SU-DHL-6 (cell line): ENCODE measurements at regions not wholly inside any gene's neighbourhood (a gene's known extent, or its start where the extent isn't known, plus 50 kb on each side); places are given as distances from the start of the nearest gene placed in this dataset.

Experiments used
- H2AFZ ChIP-seq: fragments of 200-600 bp; sonication (generic); 2 replicates; pipeline ENCODE4 v1.6.1; 2014; ENCODE audit warnings: low read depth, mild to moderate bottlenecking, moderate library complexity, mixed read lengths, antibody characterized with exemption, low read length; ENCODE audit not compliant: severe bottlenecking
- H3F3A ChIP-seq: fragments of 200-600 bp; shearing (Covaris generic); 2 replicates; pipeline ENCODE4 v1.6.0; 2016; ENCODE audit warnings: antibody characterized with exemption, mild to moderate bottlenecking; ENCODE audit not compliant: insufficient read depth
- H3K27ac ChIP-seq: fragments of 200-600 bp; sonication (generic); 2 replicates; pipeline ENCODE4 v1.5.1; 2016; ENCODE audit warnings: low read depth, mild to moderate bottlenecking, low read length, moderate library complexity, mixed read lengths
- H3K27me3 ChIP-seq: fragments of 200-600 bp; sonication (generic), shearing (Covaris generic); 2 replicates; pipeline ENCODE4 v1.6.0; 2014; ENCODE audit warnings: mild to moderate bottlenecking, low read length
- H3K36me3 ChIP-seq: fragments of 200-600 bp; sonication (generic); 2 replicates; pipeline ENCODE4 v1.6.1; 2014; ENCODE audit warnings: mild to moderate bottlenecking, low read length, mixed read lengths
- H3K4me2 ChIP-seq: fragments of 300-600, 200-600 bp; shearing (Covaris generic), sonication (generic); 2 replicates; pipeline ENCODE4 v1.6.0; 2014; ENCODE audit warnings: low read length, low read depth, mild to moderate bottlenecking; ENCODE audit not compliant: poor library complexity, severe bottlenecking
- H3K4me3 ChIP-seq: fragments of 200-600 bp; sonication (generic); 2 replicates; pipeline ENCODE4 v1.5.1; 2014; ENCODE audit warnings: antibody characterized with exemption, low read length, mild to moderate bottlenecking, mixed read lengths; ENCODE audit not compliant: insufficient read depth, poor library complexity, severe bottlenecking
- H3K79me2 ChIP-seq: fragments of 200-600 bp; sonication (generic); 2 replicates; pipeline ENCODE4 v1.6.1; 2014; ENCODE audit warnings: mild to moderate bottlenecking, low read length, moderate library complexity; ENCODE audit not compliant: insufficient read depth
- H3K9ac ChIP-seq: fragments of 200-600 bp; sonication (generic); 2 replicates; pipeline ENCODE4 v1.7.0; 2014; ENCODE audit warnings: mild to moderate bottlenecking, low read length
- H3K9me2 ChIP-seq: fragments of 200-600 bp; sonication (generic); replicated peaks from 2 replicates; pipeline ENCODE4 v1.6.1; 2014; ENCODE audit warnings: low read length; ENCODE audit not compliant: insufficient read depth
- H3K9me3 ChIP-seq: fragments of 200-600 bp; sonication (generic); 2 replicates; pipeline ENCODE4 v1.6.1; 2014; ENCODE audit warnings: low read length, mixed read lengths; ENCODE audit not compliant: insufficient read depth
- H4K20me1 ChIP-seq: fragments of 200-600 bp; sonication (generic); 2 replicates; pipeline ENCODE4 v1.6.1; 2014; ENCODE audit warnings: low read depth, mild to moderate bottlenecking, antibody characterized with exemption, low read length, moderate library complexity, mixed read lengths
- CTCF ChIP-seq: fragments of 200-600 bp; sonication (generic); IDR thresholded peaks from one replicate; pipeline ENCODE4 v1.5.1; 2017; ENCODE audit warnings: antibody characterized with exemption, mild to moderate bottlenecking, low read length, moderate library complexity; ENCODE audit not compliant: insufficient read depth, poor library complexity, severe bottlenecking
- EZH2phosphoT487 ChIP-seq: fragments of 200-600 bp; sonication (generic), shearing (Covaris generic); conservative IDR thresholded peaks from 2 replicates; pipeline ENCODE4 v1.6.1; 2018; ENCODE audit warnings: mild to moderate bottlenecking, antibody characterized with exemption, low read length, moderate library complexity, mixed read lengths

GRCh38 chr17:45690625-45691275 is 93.4 kb upstream of the CRHR1 start:
- Histone ChIP-seq H3K27ac (no peak overlapping the region), H3K9me3 (no peaks in the 10 kb centered on the region), H3F3A (no peaks in the 10 kb centered on the region), H3K79me2 (no peaks in the 10 kb centered on the region), H3K36me3 (no peaks in the 10 kb centered on the region), H3K4me3 (no peak overlapping the region), H3K4me2 (no peak overlapping the region), H3K9me2 (no peaks in the 10 kb centered on the region), H2AFZ (no peak overlapping the region), H4K20me1 (no peaks in the 10 kb centered on the region), H3K9ac (no peak overlapping the region), H3K27me3 (no peaks in the 10 kb centered on the region)
- no peak for TF ChIP-seq EZH2phosphoT487
- TF ChIP-seq CTCF: no peak

- Histone ChIP-seq H3K79me2 (no peaks in the 10 kb centered on the region), H3K4me2 (no peak overlapping the region), H3K36me3 (no peaks in the 10 kb centered on the region), H3K27ac (no peak overlapping the region), H3K9ac (no peak overlapping the region), H2AFZ (no peak overlapping the region), H3K27me3 (no peaks in the 10 kb centered on the region), H3K9me2 (no peaks in the 10 kb centered on the region), H3K4me3 (no peak overlapping the region), H3F3A (no peaks in the 10 kb centered on the region), H4K20me1 (no peaks in the 10 kb centered on the region), H3K9me3 (no peaks in the 10 kb centered on the region)
- no peak for TF ChIP-seq EZH2phosphoT487
- no peak for TF ChIP-seq CTCF
Measured at GRCh38 chr17:45692661-45693060, 91.5 kb upstream of the CRHR1 start.

GRCh38 chr17:45693792-45694191 is 90.3 kb upstream of the CRHR1 start:
- Histone ChIP-seq H3K9me3 (no peaks in the 10 kb centered on the region), H4K20me1 (no peaks in the 10 kb centered on the region), H3K27me3 (no peaks in the 10 kb centered on the region), H3F3A (no peaks in the 10 kb centered on the region), H3K79me2 (no peaks in the 10 kb centered on the region), H2AFZ (no peak overlapping the region), H3K9me2 (no peaks in the 10 kb centered on the region), H3K36me3 (no peaks in the 10 kb centered on the region), H3K4me2 (no peak overlapping the region), H3K9ac (no peak overlapping the region), H3K27ac (no peak overlapping the region), H3K4me3 (no peak overlapping the region)
- TF ChIP-seq EZH2phosphoT487 (no peak), CTCF (no peak)
